ENCODE measurements at regions not wholly inside any gene's neighbourhood (a gene's known extent, or its start where the extent isn't known, plus 50 kb on each side); places are given as distances from the start of the nearest gene placed in this dataset.

DNA sequence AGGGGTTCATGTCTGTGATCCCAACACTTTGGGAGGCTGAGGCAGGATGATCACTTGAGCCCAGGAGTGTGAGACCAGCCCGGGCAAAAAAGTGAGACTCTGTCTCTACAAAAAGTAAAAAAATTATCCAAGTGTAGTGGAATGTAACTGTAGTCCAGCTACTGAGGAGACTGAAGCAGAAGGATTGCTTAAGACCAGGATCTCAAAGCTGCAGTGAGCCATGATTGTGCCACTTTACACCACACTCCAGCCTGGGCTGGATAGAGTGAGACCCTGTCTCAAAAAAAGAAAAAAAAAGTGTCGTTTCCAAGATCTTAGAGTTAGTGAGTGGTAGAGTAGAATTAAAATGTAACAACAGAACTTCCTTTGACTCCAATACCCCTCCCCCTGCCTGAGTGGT, 589.4 kb upstream of the MBL2 start:
- TF ChIP-seq, protein P1, sequence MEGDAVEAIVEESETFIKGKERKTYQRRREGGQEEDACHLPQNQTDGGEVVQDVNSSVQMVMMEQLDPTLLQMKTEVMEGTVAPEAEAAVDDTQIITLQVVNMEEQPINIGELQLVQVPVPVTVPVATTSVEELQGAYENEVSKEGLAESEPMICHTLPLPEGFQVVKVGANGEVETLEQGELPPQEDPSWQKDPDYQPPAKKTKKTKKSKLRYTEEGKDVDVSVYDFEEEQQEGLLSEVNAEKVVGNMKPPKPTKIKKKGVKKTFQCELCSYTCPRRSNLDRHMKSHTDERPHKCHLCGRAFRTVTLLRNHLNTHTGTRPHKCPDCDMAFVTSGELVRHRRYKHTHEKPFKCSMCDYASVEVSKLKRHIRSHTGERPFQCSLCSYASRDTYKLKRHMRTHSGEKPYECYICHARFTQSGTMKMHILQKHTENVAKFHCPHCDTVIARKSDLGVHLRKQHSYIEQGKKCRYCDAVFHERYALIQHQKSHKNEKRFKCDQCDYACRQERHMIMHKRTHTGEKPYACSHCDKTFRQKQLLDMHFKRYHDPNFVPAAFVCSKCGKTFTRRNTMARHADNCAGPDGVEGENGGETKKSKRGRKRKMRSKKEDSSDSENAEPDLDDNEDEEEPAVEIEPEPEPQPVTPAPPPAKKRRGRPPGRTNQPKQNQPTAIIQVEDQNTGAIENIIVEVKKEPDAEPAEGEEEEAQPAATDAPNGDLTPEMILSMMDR (IDR thresholded peaks at IDR 0.05): no peak
- no peak for TF ChIP-seq POLR2A (IDR thresholded peaks at IDR 0.05)

All from thyroid gland (tissue), 4 donors.